Endometrium (tissue), 2 donors: ENCODE measurements at regions not wholly inside any gene's neighbourhood (a gene's known extent, or its start where the extent isn't known, plus 50 kb on each side); places are given as distances from the start of the nearest gene placed in this dataset.
A peak's percentile ranks its signal among the peaks of the same experiment; 100 is the strongest.

Source experiments
- FAIRE-seq: peaks from 2 replicates; lab custom pipeline; 2012; peaks lifted over from hg19 to GRCh38; lab: Jason Lieb, UNC
- donor health status: control.
- donor health status: control.

DNA sequence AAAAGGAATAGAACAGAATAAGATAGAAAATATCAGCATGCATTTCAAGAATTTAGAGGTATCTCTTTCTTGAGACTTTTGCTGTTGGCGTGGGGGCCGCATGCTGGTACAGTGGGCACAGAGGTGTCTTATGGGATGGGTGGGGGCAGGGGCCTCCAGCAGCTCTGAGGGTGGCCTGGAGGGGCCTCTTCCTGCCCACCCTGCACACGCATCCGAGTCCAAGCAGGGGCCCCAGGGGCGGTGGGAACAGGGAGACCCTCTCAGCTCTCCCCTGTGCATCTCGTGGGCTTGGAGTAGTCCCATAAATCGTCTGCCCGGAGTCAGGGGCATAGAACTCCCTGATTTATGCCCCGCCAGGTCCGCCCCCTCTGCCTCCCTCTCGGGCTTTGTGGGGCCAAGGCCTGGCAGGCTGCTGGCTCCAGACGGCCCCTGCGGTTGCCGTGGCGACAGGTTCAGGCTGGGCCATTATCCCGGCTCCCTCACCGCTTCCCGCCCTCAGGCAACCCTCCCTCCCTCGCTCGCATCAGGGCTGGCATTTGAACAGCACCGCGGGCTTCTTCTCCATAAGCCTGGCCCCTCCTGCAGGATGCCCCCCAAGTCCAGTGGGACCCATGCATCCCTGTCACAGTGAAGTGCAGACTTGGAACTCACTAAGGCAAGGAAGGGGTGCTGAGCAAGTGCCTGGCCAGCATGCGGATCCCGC lies 133.2 kb upstream of the ZBTB40 start:
- FAIRE-seq, result no peak

DNA sequence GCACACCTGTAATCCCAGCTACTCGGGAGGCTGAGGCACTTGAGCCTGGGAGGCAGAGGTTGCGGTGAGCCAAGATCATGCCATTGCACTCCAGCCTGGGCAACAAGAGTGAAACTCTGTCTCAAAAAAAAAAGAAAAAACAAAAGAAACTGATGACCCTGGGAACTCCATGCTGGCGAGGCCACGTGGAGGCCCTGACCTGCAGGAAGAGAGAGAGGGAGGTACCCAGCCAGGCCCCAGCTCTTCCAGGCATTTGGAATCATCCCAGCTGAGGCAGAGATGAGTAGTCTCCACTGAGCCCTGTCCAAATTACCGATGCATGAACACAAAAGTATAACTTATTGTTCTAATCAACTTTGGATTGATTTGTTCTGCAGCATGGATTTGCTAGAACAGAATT lies 132.0 kb upstream of the ZBTB40 start:
- FAIRE-seq, result no peak

DNA sequence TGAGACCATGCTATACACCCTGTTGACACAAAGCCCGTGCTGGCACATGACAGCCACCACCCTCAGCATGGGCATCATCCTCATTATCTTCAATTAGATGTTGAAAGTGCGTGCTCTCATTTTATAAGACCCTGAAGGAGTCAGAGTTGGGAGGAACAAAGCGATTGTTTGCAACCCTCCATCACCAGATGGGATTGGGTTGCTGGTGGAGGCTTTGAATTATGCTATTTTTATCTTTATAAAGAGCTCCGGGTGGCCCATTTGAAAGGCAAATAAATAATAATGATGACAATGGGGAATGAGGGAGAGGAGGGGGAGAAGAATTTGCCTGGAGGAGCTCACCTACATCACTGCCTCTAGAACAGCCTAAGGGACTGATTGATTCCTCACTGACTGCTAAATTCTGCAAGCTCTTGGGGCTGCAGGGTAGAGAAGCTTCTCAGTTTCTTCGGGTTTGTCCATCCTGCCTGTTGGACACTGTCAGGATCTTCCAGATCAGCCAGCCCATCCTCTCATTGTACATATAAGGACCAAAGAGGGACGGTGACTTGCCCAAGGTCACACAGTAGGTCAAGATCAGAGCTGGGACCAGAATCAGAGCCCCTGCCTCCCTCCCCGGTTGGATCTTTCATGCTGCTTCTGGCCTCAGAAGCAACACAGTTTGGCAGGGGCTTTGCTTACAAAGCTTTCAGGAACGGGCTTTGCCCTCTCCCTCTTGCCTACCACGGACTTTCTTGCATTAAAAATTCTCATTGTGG lies 130.9 kb upstream of the ZBTB40 start:
- no peak for FAIRE-seq

DNA sequence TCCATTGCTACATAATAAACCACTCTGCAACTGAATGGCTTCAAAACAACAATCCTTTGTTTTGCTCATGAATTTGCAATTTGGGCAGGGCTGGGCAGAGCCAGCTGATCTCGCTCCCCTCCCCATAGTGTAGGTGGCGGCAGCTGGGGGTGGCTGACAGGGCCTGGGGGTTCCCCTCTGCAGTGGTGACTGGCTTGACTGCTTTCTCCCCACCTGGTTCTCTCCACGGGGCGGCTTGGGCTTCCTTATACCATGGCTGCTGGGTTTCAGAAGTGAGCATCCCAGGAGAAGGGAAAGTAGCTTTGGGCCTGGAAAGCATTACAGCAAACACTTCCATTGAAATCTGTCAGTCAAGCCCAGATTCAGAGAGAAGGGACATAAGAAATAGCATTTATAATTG lies 129.7 kb upstream of the ZBTB40 start:
- no peak for FAIRE-seq

DNA sequence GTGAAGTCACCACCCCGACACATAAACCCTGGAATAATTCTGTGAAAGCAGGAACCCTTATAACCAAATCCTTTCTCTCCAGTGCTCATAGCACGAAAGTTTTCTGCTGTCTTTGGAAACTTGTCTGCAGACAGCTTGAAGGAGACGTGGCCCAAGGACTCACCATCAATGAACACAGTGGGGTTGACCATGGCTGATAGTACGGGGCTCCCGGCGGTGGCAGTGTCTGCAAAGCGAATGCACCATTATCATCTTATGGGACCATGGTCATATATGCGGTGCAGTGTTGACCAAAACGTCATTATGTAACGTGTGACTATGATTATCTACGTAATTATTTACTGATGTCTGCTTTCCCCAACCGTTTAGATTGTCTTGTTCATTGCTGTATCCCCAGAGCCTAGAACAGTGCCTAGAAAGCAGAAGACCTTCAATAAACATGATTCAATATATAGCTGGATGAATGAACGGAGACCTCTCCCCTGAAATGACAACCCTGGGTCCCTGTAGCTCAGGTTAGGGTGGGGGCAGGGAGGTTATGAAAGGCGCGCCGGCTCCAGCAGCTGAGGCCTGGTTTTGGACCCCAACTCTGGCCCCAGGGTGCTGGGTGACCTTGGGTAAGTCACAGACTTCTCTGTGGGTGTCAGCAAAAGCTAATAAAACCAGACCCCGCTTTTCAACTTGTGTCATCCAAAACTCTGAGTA lies 128.4 kb upstream of the ZBTB40 start:
- FAIRE-seq, result no peak

DNA sequence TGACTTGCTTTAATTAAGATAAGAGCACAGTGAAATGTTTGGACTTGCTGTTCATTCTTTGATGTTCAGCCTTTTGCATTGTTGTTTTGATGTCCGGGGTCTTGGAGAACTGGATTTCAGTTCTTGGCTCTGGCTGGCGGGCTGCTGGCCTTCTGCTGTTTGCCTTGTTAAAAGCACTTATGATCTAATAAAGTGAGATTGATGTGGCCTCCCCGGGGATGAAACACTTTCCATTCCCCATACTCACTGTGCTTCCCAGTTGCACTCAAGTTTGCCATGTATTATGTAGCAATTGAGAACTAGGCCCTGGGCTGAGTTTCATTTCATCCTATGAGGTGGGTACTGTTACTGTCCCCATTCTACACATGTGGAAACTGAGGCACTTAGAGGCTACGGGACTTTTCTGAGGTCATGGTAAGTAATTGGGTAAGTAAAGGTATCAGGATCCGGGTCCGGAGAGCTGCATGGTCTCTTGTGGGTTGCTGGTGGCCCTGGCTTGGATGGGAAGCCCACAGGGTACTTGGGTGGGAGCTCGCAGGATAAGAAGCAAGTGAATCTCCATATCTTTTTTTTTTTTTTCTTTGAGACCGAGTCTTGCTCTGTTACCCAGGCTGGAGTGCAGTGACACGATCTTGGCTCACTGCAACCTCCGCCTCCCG lies 127.7 kb upstream of the ZBTB40 start:
- peak; percentile 95 for FAIRE-seq

DNA sequence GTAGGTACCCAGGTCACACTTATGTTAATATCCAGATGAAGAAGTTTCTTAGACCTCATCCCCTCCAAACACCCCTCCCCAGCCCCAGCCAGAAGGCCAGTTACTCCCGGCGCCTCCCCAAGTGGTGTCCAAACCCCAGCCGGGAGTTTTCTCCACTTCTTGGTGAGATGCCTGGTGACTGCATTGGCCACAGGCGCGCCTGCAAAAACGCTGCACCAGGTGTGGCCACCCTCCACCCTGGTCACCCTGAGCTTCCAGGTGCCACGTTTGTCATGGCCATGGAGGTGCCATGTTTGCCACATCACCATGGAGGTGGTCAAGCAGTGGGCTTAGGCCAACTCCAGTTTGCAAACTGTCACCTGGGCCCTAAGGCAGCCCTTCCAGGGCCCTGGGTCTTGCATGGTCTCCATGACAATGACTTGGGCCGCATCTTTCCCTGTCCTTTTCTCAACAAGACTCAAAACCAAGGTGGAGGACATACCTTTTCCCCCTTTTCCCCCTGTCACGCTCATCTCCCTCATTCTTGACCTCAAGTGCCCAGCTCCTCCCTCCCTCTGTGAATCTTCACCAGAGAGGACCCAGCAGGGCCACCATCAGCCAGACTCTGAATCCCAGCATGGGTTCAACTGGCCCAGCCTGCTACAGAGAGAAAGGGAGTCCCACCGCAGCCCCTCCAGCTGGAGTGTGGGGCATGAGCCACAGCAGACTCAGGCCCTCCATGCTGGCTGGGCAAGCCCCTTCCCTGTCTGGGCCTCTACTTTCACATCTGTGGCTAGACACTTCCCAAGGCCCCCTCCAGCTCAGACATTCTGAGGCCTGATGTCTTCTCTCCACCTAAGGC lies 125.9 kb upstream of the ZBTB40 start:
- FAIRE-seq, result no peak

DNA sequence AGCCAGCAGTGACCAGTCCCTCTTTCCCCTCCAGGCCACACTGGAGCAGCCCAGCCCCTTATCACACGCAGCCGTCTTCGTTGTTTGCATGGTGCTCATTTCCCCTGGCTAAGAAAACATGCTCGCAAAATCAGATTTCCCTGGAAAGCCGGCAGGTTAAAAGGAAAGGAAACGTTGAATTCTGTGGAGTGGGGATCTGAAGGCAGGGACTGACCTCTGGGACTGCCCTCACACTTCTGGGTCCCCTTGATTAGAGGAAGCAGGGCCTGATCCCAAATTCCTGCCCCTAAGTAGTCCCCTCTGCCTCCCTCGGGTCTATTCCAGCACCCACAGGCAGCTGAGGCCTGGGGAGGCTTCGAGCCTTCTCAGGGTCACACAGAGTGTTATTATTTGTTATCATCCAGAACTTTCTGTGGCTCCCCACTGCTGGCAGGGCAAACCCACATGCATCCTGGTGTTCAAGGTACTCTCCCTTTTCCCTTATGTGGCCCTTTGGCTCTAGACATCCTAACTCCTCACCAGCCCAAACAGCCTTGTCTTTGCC lies 125.2 kb upstream of the ZBTB40 start:
- FAIRE-seq, result no peak

DNA sequence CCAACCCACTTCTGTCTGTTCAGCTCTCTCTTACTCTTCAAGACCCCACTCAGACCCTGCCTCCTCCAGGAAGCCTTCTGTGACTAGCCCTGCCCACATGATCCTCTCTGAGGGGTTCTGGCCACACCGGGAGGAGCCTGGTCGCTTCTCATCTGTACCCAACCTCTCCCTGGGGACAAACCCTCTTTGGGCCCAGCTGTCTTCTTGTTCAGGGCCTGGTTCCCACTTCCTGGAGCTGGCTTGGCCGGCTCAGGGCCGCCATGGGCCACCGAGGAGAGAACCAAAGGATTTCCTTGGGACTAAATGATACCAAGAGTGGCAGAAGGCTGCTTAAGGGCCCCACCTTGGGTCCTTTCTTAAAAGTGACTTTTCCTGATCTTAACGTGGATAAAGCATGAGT lies 124.7 kb upstream of the ZBTB40 start:
- no peak for FAIRE-seq

DNA sequence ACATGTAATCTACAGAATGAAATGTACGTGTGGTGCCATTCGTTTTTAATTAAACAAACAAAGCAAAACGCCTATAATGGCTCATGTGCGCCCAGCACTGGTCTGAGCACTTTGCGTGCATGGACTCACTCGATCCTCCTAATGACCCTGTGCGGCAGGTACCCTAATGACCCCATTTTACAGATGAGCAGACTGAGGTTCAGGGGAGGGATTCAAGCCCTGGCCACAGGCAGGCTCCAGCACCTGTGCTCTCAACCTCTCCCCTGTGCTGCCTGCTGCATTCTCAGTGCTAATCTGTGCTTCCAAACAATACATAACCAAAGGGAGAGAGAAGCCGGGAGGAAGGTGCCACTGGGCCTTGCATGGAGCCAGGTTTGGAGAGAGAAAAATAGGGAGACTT lies 124.2 kb upstream of the ZBTB40 start:
- no peak for FAIRE-seq

DNA sequence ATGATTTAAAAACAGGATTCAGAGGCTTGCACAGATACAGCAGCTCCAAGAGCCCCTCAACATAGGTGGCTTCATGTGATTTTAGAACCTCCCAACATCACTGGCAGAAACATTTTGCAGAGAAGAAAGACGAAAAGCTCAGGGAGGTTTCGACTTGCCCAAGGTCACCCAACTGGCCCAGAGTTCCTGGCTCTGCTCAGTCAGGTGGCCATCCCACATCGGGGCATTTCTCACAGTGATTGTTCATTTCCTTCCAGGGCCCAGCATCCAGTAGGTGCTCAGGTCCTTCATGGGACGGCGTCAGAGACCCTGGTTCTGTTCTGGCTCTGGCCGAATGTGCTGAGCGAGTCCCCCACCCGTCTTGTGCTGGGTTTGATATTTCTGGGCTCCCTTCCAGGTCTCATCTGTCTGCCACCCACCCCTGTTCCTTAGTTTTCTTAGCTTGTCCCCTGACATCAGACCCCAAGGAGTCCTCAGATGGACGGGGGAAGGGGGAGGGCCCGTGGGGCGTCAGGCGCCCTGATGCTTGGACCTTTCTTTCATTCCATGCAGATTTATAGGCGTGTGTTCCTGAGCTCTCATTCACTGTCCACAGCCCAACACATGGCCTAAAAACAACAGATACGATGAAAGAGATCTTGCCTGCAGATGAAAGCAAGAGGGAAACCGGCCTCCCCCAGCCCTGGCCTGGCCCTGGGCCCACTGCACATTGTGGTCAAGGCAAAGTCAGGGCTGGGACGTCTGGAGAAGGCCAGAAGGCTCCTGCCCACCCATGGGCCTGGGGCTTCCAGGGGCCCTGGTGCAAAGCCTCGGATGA lies 123.1 kb upstream of the ZBTB40 start:
- peak; percentile 90 for FAIRE-seq

DNA sequence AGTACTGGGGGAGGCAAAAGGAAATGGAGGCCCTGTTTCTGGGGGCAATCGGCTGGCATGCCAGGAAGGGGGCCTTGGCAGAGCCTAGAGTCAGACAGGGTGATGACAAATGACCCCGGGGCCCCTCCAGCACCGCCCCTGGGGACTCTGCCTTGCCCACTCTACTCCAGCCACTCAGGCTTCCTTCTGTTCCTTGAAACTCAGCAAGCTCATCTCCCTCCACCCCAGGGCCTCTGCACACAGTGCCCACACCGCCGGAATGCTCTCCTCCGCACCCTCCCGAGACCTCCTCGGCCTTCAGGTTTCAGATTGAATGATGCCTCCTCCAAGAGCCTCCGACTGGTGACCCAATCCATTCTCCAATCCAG lies 122.5 kb upstream of the ZBTB40 start:
- FAIRE-seq, result no peak

DNA sequence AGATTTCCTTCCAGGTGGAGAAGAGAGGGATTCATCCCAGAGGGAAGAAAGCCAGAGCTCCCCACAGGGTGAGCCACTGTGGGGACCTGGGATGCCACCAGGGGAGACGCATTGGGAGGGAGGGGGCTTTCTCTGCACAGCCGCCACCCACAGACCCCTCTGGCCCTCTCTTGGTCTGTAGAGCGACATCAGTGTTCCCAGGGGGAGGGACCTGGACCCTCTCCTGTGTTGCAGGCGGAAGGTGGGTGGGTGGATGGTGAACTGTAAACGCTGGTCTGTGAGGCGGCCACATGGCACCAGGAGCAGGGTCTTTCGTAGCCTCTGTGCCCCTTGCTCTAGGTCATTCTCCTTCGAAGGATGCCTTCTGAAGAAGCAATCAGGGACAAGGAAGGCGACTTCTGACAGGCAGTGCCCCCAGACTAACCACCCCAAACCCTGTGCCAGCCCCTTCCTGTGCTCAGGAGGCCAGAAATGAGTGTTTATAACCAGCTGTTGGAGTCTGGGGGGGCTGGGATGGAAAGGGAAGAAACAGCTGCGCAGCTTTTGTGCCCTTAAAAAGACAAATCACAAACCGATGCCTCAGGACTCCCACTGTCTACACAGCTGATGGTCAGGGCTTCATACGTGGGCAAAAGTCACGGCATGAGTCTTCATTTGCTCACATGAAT lies 121.4 kb upstream of the ZBTB40 start:
- no peak for FAIRE-seq

DNA sequence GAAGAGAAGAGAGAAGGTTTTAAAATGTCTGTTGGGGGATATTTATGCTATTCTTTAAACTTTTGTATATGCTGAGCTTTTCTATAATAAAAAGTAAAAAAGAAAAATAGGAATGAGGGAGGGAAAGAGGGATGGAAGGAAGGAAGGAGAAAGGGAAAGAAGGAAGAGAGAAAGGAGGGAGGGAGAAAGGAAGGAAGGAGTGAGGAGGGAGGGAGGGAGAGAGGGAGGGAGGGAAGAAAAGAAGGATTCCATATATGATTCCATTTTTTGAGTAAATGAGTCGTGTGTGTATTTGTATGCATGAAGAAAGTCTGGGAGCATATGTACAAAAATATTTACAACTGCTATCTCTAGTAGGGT lies 120.9 kb upstream of the ZBTB40 start:
- no peak for FAIRE-seq

DNA sequence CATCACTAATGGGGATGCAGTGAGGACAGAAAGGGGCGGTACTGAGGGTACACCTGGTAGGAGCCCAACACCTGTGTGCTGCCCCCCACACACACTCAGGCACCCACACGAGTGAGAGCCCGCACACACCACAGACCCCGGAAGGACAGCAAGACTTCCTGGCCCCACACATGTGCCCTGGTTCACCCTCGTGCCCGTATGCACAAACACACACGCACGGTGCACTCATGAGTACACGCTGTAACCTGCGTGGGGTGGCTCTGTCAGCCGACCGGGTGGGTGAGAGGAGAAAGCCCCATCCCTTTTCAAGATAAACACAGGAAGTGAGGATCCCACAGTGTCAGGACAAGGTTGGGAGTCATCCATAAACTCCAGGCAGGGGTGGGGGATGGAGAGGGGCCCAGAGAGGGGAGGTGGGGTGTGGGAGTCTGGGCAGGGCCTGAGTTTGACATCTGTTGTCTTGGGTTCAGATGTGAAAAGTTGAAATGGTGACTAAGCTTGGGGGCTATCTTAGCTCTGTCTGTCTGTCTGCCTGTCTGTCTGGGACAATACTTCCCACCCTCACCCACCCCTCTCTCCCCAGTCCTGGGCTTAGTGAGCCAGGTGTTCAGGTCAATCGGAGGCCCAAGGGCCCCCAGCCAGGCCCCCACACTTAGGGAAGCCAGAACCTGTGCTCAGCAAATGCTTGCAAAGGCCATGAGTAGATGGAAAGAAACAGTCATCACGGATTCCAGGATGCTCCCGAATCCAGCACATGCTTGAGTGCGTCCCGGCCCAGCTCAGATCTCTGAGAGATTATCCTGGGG lies 119.8 kb upstream of the ZBTB40 start:
- no peak for FAIRE-seq

DNA sequence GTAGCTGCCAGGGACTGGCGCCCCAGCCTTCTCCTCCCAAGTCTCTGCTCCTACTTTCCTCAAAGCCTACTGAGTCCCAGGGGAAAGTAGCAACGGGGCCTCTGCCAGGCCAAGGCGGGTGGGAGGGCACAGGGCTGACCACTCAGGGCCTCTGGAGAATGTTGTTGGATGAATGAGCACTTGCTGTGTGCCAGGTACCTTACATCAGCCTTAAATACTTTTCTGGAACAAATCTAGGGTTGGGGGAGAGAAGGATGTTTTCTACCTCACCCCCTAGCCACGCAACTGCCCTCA lies 119.3 kb upstream of the ZBTB40 start:
- no peak for FAIRE-seq

DNA sequence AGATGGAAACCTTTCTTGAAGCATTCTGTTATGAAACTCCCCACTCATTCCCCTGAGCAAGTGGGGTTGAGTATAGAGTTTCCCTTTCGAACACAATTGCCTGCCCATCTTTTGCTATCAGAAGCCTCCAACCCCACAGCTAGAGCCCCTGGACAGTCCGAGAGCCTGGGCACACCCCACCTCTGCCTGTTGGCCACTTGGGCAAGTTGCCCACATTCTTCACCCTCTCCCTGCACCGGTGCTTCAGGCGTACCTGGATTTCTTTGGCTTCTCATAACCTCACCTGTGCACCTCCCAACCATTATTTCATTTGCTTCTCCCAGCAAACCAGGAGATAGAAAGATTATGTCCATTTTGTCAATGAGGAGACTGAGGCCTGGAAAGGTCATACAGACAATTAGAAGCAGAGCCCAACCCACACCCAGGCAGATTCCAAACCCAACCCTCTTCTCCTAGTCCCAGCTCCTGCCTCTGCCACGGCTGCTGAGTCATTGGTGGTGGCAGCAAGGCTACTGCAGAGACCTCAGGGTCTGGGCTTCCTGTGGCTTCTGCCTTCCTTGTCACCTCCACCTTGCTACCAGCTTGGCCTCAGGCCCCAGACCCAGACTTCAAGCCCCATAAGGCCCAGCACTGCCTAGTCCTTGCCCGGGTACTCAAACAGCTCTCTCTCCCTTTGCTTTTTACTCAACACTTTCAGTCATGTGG lies 118.7 kb upstream of the ZBTB40 start:
- FAIRE-seq, result no peak

DNA sequence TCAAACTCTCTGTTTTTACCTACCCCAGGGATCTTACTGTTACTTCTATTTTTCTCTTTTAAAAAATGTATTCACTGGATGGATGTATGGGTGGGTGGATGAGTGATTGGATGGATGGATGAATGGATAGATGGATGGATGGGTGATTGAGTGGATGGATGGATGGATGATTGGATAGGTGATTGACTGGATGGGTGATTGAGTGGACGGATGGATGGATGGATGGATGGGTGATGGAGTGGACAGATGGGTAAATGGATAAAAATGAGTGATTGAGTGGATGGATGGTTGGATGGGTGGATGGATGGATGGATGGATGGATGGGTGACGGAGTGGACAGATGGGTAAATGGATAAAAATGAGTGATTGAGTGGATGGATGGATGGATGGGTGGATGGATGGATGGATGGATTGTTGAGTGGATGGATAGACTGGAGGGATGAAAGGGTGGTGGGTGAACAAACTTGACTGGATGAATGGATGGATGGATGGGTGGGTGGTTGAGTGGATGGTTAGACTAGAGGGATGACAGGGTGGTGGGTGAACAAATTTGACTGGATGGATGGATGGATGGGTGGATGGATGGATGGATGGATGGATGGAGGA lies 118.0 kb upstream of the ZBTB40 start:
- FAIRE-seq, result no peak
